SK-N-SH (cell line): ENCODE measurements at regions not wholly inside any gene's neighbourhood (a gene's known extent, or its start where the extent isn't known, plus 50 kb on each side); places are given as distances from the start of the nearest gene placed in this dataset.

Experiments
- CTCF ChIA-PET: fragments of 300-600, 350-600 bp; formaldehyde crosslinking; extraction: SDS; loops from one replicate; lab custom pipeline; 2021; lab: Yijun Ruan, JAX
- POLR2A ChIA-PET: fragments of 350-600 bp; sonication (Branson Sonifier 250); formaldehyde crosslinking; extraction: SDS; loops from one replicate; lab custom pipeline; 2020; ENCODE audit warnings: antibody characterized with exemption, inconsistent platforms; lab: Yijun Ruan, JAX
- DNase-seq: peaks from one replicate; pipeline ENCODE4 v3.0.0; 2012
- H2AFZ ChIP-seq: fragments of 200-600 bp; sonication (generic); 2 replicates; pipeline ENCODE4 v1.8.1; 2016; ENCODE audit warnings: antibody characterized with exemption, mild to moderate bottlenecking, low read depth
- H3F3A ChIP-seq: fragments of 200-600 bp; sonication (generic); replicated peaks from 2 replicates; pipeline ENCODE3; 2016; ENCODE audit warnings: antibody characterized with exemption, mild to moderate bottlenecking; ENCODE audit not compliant: insufficient read depth
- H3K27ac ChIP-seq, 2 experiments: fragments of 200-500 bp in 1 of 2; fragments of 200-600 bp in 1 of 2; sonication (Bioruptor generic) in 1 of 2; sonication (generic), shearing (Covaris generic) in 1 of 2; 2 replicates each; pipeline versions ENCODE4 v1.5.1 to v1.6.1; 2014 to 2016; ENCODE audit warnings: low read depth in 2 of 2, inconsistent platforms in 1 of 2, low read length in 1 of 2, mild to moderate bottlenecking in 1 of 2, mixed read lengths in 1 of 2
- H3K27me3 ChIP-seq: fragments of 200-600 bp; sonication (generic), shearing (Covaris generic); 2 replicates; pipeline ENCODE4 v1.6.1; 2016; ENCODE audit warnings: mixed run types; ENCODE audit not compliant: insufficient read depth
- H3K36me3 ChIP-seq, 2 experiments: fragments of 200-500 bp in 1 of 2; fragments of 200-600 bp in 1 of 2; sonication (Bioruptor generic) in 1 of 2; sonication (generic) in 1 of 2; replicated peaks in 1 of 2; 2 replicates each; pipeline versions ENCODE3 to v1.5.1; 2014 to 2016; ENCODE audit warnings: low read length in 1 of 2, mild to moderate bottlenecking in 1 of 2; ENCODE audit not compliant: insufficient read depth in 2 of 2, control insufficient read depth in 1 of 2
- H3K4me1 ChIP-seq, 2 experiments: fragments of 200-500 bp in 1 of 2; fragments of 200-600 bp in 1 of 2; sonication (Bioruptor generic) in 1 of 2; sonication (generic), shearing (Covaris generic) in 1 of 2; 2 replicates each; pipeline versions ENCODE4 v1.5.1 to v1.6.1; 2014 to 2016; ENCODE audit warnings: low read depth in 1 of 2, low read length in 1 of 2, mixed run types in 1 of 2; ENCODE audit not compliant: insufficient read depth in 2 of 2, control insufficient read depth in 1 of 2
- H3K4me2 ChIP-seq: fragments of 200-600 bp; sonication (generic), shearing (Covaris generic); 2 replicates; pipeline ENCODE4 v1.6.1; 2017; ENCODE audit warnings: mixed run types
- H3K4me3 ChIP-seq, 2 experiments: fragments of 200-500 bp in 1 of 2; fragments of 200-600 bp in 1 of 2; sonication (Bioruptor generic) in 1 of 2; sonication (generic), shearing (Covaris generic) in 1 of 2; 2 replicates each; pipeline versions ENCODE4 v1.5.1 to v1.8.1; 2014 to 2016; ENCODE audit warnings: low read depth in 2 of 2, inconsistent platforms in 1 of 2, low read length in 1 of 2, mild to moderate bottlenecking in 1 of 2, mixed read lengths in 1 of 2, moderate library complexity in 1 of 2
- H3K79me2 ChIP-seq: fragments of 200-600 bp; sonication (generic); 2 replicates; pipeline ENCODE4 v1.8.1; 2017; ENCODE audit warnings: mild to moderate bottlenecking; ENCODE audit not compliant: insufficient read depth
- H3K9ac ChIP-seq: fragments of 200-600 bp; sonication (generic); 2 replicates; pipeline ENCODE4 v1.6.1; 2017; ENCODE audit warnings: mixed run types
- H3K9me2 ChIP-seq: fragments of 200-600 bp; sonication (generic); 2 replicates; pipeline ENCODE4 v1.6.1; 2017; ENCODE audit warnings: mixed run types
- H3K9me3 ChIP-seq: fragments of 200-600 bp; sonication (generic); 2 replicates; pipeline ENCODE4 v1.6.1; 2017; ENCODE audit warnings: mixed run types, mild to moderate bottlenecking, moderate library complexity
- H4K20me1 ChIP-seq: fragments of 200-600 bp; sonication (generic); 2 replicates; pipeline ENCODE4 v1.6.1; 2017; ENCODE audit warnings: mild to moderate bottlenecking, mixed run types; ENCODE audit not compliant: insufficient read depth
- CHD2 ChIP-seq: fragments of 150-350 bp; IDR thresholded peaks from 2 replicates; pipeline ENCODE4 v1.6.1; 2018; ENCODE audit warnings: low read length; ENCODE audit not compliant: partially characterized antibody
- FOXJ3 ChIP-seq: sonication (generic); formaldehyde crosslinking; IDR thresholded peaks from 2 replicates; pipeline ENCODE4 v1.5.1; 2020; ENCODE audit warnings: mild to moderate bottlenecking, missing genetic modification reagents
- MEF2A ChIP-seq: IDR thresholded peaks from 2 replicates; pipeline ENCODE4 v1.4.0; 2012; ENCODE audit warnings: low read depth, borderline replicate concordance
- RAD21 ChIP-seq: IDR thresholded peaks from 2 replicates; pipeline ENCODE4 v1.6.1; 2012; ENCODE audit warnings: mild to moderate bottlenecking, low read length
- SMC3 ChIP-seq: IDR thresholded peaks from 2 replicates; pipeline ENCODE4 v1.6.1; 2012; ENCODE audit warnings: low read depth, low read length, improper control_type of control experiment
- TCF12 ChIP-seq: IDR thresholded peaks from 2 replicates; pipeline ENCODE4 v1.4.0; 2012
- WGBS: methylation state at CpG from one replicate; pipeline ENCODE4 v1.1.6; 2017; ENCODE audit warnings: low lambda C conversion rate; 5-methylcytosine and 5-hydroxymethylcytosine counted together
- TF ChIP-seq, protein P1 (sequence below): IDR thresholded peaks from 2 replicates; pipeline ENCODE4; 2012
- TF ChIP-seq, protein P2 (sequence below): fragments of 200-600 bp; sonication (generic); IDR thresholded peaks from 2 replicates; pipeline ENCODE4 v1.6.1; 2017; ENCODE audit warnings: antibody characterized with exemption, mild to moderate bottlenecking, moderate library complexity

DNA sequence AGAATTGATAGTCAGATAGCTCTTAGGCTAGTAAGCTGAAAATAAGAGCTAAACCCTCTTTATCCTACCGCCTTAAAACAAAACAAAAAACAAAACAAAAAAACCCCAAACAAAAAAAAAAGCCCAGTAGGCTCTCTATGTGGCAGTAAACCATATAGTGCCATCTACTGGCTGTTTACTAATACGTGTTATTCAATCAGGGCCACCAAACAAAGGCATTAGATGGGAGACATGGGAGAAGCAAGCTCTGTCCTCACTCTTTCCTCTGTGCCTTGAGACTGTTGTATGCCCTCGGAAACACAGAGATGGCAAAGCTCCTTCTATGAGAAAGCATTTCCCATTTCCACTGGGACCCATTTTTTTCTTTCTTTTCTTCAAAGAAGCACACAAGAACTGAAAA lies 148.8 kb upstream of the MID1 start:
- H3K79me2 ChIP-seq = no peaks in the 10 kb centered on the region
- H3K9me2 ChIP-seq = no peaks in the 10 kb centered on the region
- TF ChIP-seq, protein P1, sequence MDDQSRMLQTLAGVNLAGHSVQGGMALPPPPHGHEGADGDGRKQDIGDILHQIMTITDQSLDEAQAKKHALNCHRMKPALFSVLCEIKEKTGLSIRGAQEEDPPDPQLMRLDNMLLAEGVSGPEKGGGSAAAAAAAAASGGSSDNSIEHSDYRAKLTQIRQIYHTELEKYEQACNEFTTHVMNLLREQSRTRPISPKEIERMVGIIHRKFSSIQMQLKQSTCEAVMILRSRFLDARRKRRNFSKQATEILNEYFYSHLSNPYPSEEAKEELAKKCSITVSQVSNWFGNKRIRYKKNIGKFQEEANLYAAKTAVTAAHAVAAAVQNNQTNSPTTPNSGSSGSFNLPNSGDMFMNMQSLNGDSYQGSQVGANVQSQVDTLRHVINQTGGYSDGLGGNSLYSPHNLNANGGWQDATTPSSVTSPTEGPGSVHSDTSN = no peak
- TF ChIP-seq, protein P2, sequence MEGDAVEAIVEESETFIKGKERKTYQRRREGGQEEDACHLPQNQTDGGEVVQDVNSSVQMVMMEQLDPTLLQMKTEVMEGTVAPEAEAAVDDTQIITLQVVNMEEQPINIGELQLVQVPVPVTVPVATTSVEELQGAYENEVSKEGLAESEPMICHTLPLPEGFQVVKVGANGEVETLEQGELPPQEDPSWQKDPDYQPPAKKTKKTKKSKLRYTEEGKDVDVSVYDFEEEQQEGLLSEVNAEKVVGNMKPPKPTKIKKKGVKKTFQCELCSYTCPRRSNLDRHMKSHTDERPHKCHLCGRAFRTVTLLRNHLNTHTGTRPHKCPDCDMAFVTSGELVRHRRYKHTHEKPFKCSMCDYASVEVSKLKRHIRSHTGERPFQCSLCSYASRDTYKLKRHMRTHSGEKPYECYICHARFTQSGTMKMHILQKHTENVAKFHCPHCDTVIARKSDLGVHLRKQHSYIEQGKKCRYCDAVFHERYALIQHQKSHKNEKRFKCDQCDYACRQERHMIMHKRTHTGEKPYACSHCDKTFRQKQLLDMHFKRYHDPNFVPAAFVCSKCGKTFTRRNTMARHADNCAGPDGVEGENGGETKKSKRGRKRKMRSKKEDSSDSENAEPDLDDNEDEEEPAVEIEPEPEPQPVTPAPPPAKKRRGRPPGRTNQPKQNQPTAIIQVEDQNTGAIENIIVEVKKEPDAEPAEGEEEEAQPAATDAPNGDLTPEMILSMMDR = peak; percentile 62
- TF ChIP-seq MEF2A (no peak), CHD2 (no peak), SMC3 (peak; percentile 47), FOXJ3 (CRISPR knock-in tag) (no peak), RAD21 (peak; percentile 60)
- H3K4me2 ChIP-seq = no peak overlapping the region
- no peaks in the 10 kb centered on the region for H3F3A ChIP-seq
- no peak overlapping the region for H2AFZ ChIP-seq
- H3K9me3 ChIP-seq = no peaks in the 10 kb centered on the region; the same call in 1 of the 2 replicates
- 3% methylated on average over 3 of the region's 3 CpGs for whole genome bisulfite sequencing
- no peaks in the 10 kb centered on the region for H3K27me3 ChIP-seq
- H3K4me3 ChIP-seq = no peak overlapping the region; a peak in 1 of 4 replicates
- no peak overlapping the region for H3K9ac ChIP-seq
- H3K27ac ChIP-seq = no peak overlapping the region
- peak; percentile 36 for DNase-seq
- POLR2A ChIA-PET = no interaction called here
- H3K36me3 ChIP-seq = no peaks in the 10 kb centered on the region
- no peaks in the 10 kb centered on the region; a peak in 2 of 4 replicates for H3K4me1 ChIP-seq
- no peaks in the 10 kb centered on the region for H4K20me1 ChIP-seq
- CTCF ChIA-PET = interaction anchor here (0.8 to 1.9 kb wide), 12 partner anchors 8 to 47 kb away, joined by 3 to 14 read pairs (median 6); no protein-coding TSS in a partner anchor

DNA sequence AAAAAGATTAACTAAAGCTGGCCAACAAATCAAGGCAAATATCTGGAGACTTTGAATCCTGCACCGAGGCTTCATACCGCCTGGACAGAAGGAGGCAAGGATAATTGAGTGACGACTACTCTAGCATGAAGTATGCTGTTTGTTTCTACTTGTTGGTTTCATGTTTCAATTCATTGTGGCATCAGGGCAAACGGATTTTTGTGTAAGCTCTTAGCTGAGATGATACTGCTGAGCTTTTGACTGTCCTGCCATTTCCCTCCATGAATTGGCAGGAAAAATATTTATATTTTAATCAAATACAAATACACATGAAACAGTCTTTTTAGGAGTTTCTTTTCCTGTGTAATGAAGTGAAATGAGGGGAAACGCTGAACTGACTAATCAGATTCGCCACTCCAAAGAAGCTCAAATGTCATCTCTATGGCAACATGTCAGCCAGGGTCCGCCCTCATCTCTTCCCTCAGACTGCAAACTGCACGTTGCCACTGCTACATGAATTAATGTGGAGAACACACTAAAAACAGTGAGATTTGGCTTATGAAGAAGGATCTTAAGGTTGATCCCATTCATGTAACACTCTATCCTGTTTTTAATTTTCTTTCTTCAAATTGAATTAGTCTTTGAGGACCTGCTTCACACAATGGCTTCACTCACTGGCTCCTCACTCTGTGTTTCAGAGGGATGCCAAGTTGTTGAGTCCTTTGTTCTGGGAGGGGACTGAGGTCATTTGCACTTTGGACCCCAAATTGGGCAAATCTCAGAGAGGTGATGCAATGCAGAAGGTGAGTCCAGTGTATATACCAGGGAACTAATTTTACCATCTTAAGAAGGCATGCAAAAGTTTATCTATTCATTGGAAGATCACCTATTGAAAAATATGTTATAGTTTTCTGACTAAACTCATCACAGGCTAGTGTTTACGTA lies 149.6 kb upstream of the MID1 start:
- ChIA-PET POLR2A (no interaction called here), CTCF (interaction anchor here (0.8 to 1.9 kb wide), 13 partner anchors 8 to 579 kb away, joined by 3 to 14 read pairs (median 6); no protein-coding TSS in a partner anchor)
- H3F3A ChIP-seq = no peaks in the 10 kb centered on the region
- H4K20me1 ChIP-seq = no peaks in the 10 kb centered on the region
- H2AFZ ChIP-seq = no peak overlapping the region
- no peaks in the 10 kb centered on the region for H3K27me3 ChIP-seq
- no peaks in the 10 kb centered on the region; the same call in 1 of the 2 replicates for H3K9me3 ChIP-seq
- no peaks in the 10 kb centered on the region; a peak in 2 of 4 replicates for H3K4me1 ChIP-seq
- no peaks in the 10 kb centered on the region for H3K79me2 ChIP-seq
- H3K27ac ChIP-seq = no peak overlapping the region
- H3K9me2 ChIP-seq = no peaks in the 10 kb centered on the region
- no peak overlapping the region for H3K9ac ChIP-seq
- 43% methylated on average over 9 of the region's 9 CpGs for WGBS
- DNase-seq = no peak
- no peak overlapping the region for H3K4me2 ChIP-seq
- no peak overlapping the region for H3K4me3 ChIP-seq
- H3K36me3 ChIP-seq = no peaks in the 10 kb centered on the region
- TF ChIP-seq TCF12 (no peak), SMC3 (no peak)
